K562 (cell line): ENCODE measurements at regions not wholly inside any gene's neighbourhood (a gene's known extent, or its start where the extent isn't known, plus 50 kb on each side); places are given as distances from the start of the nearest gene placed in this dataset.

Experiments
- ATAC-seq: fragments of 200-7000 bp; cut with Tn5 transposase; 3 replicates; pipeline ENCODE4 v1.9.1; 2020; ENCODE audit warnings: moderate library complexity
- BruUV-seq: library from RNA; stranded (reverse); fragments of 400-500 nt; replicated peaks from 2 replicates; lab custom pipeline; 2021; lab: Mats Ljungman, UMichigan
- CTCF ChIA-PET: fragments of 300-600 bp; formaldehyde crosslinking; extraction: SDS; loops from one replicate; lab custom pipeline; 2021; ENCODE audit warnings: low intra/inter-chr PET ratio; lab: Yijun Ruan, JAX
- POLR2A ChIA-PET: fragments of 300-600, 350-650 bp; sonication (Branson Sonifier 250); formaldehyde crosslinking; extraction: SDS; loops from one replicate; lab custom pipeline; 2021; ENCODE audit warnings: antibody characterized with exemption, inconsistent platforms; lab: Yijun Ruan, JAX
- DNase-seq, 4 experiments: peaks; one replicate each; pipeline versions ENCODE4 v3.0.0 to v3.0.0-alpha.2; 2011 to 2018; ENCODE audit warnings: low spot score in 3 of 4, mixed read lengths in 3 of 4; ENCODE audit errors: extremely low read depth in 1 of 4
- FAIRE-seq: peaks from 2 replicates; lab custom pipeline; 2011; peaks lifted over from hg19 to GRCh38; lab: Jason Lieb, UNC
- H2AFZ ChIP-seq: 2 replicates; pipeline ENCODE4 v1.6.0; 2011; ENCODE audit warnings: low read depth, low read length, control low read depth, inconsistent platforms
- H3K27ac ChIP-seq: fragments of 200-600 bp; 3 replicates; pipeline ENCODE4 v1.8.0; 2011; ENCODE audit warnings: low read depth, mild to moderate bottlenecking, control low read depth, inconsistent platforms, low read length, moderate library complexity, mixed read lengths; ENCODE audit errors: extremely low read depth
- H3K27me3 ChIP-seq, 2 experiments: fragments of 300-600 bp in 1 of 2; 2 replicates in 1 of 2; 3 replicates in 1 of 2; pipeline versions ENCODE4 v1.6.0 to v1.8.0; 2011; ENCODE audit warnings: inconsistent platforms in 2 of 2, low read length in 2 of 2, mild to moderate bottlenecking in 1 of 2, mixed read lengths in 1 of 2, moderate library complexity in 1 of 2; ENCODE audit not compliant: control insufficient read depth in 2 of 2, insufficient read depth in 2 of 2
- H3K36me3 ChIP-seq: fragments of 300-600 bp; 3 replicates; pipeline ENCODE4 v1.8.0; 2011; ENCODE audit warnings: mild to moderate bottlenecking, low read length, inconsistent platforms; ENCODE audit not compliant: control insufficient read depth, insufficient read depth
- H3K4me1 ChIP-seq, 2 experiments: fragments of 200-600 bp in 1 of 2; replicated peaks in 1 of 2; 2 replicates in 1 of 2; 3 replicates in 1 of 2; pipeline versions ENCODE4 v1.5.1 to v1.8.0; 2011; ENCODE audit warnings: inconsistent platforms in 2 of 2, low read length in 2 of 2, mild to moderate bottlenecking in 1 of 2, mixed read lengths in 1 of 2, moderate library complexity in 1 of 2; ENCODE audit not compliant: control insufficient read depth in 2 of 2, insufficient read depth in 2 of 2
- H3K4me2 ChIP-seq: 2 replicates; pipeline ENCODE4 v1.6.1; 2011; ENCODE audit warnings: low read length, control low read depth, inconsistent platforms, mixed read lengths; ENCODE audit not compliant: insufficient read depth
- H3K4me3 ChIP-seq: fragments of 200-600 bp; sonication (generic), shearing (Covaris generic); 2 replicates; pipeline ENCODE4 v1.5.1; 2016; ENCODE audit warnings: control low read depth, inconsistent platforms
- H3K79me2 ChIP-seq: fragments of 200-600 bp; 3 replicates; pipeline ENCODE4 v1.8.0; 2011; ENCODE audit warnings: low read length, inconsistent platforms; ENCODE audit not compliant: control insufficient read depth, insufficient read depth
- H3K9ac ChIP-seq, 2 experiments: 2 replicates each; pipeline versions ENCODE4 v1.6.0 to v1.6.1; 2011; ENCODE audit warnings: low read depth in 2 of 2, low read length in 2 of 2, control low read depth in 1 of 2, inconsistent platforms in 1 of 2, mild to moderate bottlenecking in 1 of 2, mixed read lengths in 1 of 2; ENCODE audit not compliant: insufficient read depth in 1 of 2
- H3K9me1 ChIP-seq: one replicate; pipeline ENCODE4 v1.6.0; 2011; ENCODE audit warnings: inconsistent platforms, mild to moderate bottlenecking, low read length, moderate library complexity; ENCODE audit not compliant: control insufficient read depth, insufficient read depth
- H3K9me3 ChIP-seq: replicated peaks from 2 replicates; pipeline ENCODE4 v1.5.1; 2011; ENCODE audit warnings: low read depth, low read length, inconsistent platforms; ENCODE audit not compliant: control insufficient read depth, insufficient read depth
- H4K20me1 ChIP-seq: replicated peaks from 2 replicates; pipeline ENCODE4 v1.6.1; 2011; ENCODE audit warnings: low read length, inconsistent platforms, mixed read lengths; ENCODE audit not compliant: control insufficient read depth, insufficient read depth
- MED1 ChIP-seq: sonication (generic); formaldehyde crosslinking; IDR thresholded peaks from 2 replicates; pipeline ENCODE4 v1.8.1; 2023; ENCODE audit warnings: missing genetic modification reagents, borderline replicate concordance
- NFYB ChIP-seq: IDR thresholded peaks from 2 replicates; pipeline ENCODE4 v1.6.1; 2011; ENCODE audit warnings: mild to moderate bottlenecking, moderate library complexity; ENCODE audit not compliant: insufficient read length; ENCODE audit errors: extremely low read depth
- U2AF1 ChIP-seq: fragments of 200-400 bp; formaldehyde crosslinking; optimal IDR thresholded peaks from 2 replicates; pipeline ENCODE3; 2017; ENCODE audit warnings: mild to moderate bottlenecking, low read depth, low read length, moderate library complexity
- U2AF2 ChIP-seq: fragments of 200-400 bp; formaldehyde crosslinking; optimal IDR thresholded peaks from 2 replicates; pipeline ENCODE3; 2017; ENCODE audit warnings: low read depth, mild to moderate bottlenecking, low read length
- USF1 ChIP-seq: sonication (generic); formaldehyde crosslinking; IDR thresholded peaks from 2 replicates; pipeline ENCODE4 v1.9.0; 2022; ENCODE audit warnings: mild to moderate bottlenecking, missing genetic modification reagents
- ZNF124 ChIP-seq: sonication (generic); formaldehyde crosslinking; IDR thresholded peaks from 2 replicates; pipeline ENCODE4 v1.8.1; 2022; ENCODE audit warnings: missing genetic modification reagents
- ZNF133 ChIP-seq: fragments of 250-450 bp; sonication (Bioruptor Pico); IDR thresholded peaks from 2 replicates; pipeline ENCODE4 v1.4.0; 2020; ENCODE audit warnings: mild to moderate bottlenecking
- ZNF217 ChIP-seq: sonication (generic); formaldehyde crosslinking; IDR thresholded peaks from 2 replicates; pipeline ENCODE4 v1.8.0; 2022; ENCODE audit warnings: mild to moderate bottlenecking, missing genetic modification reagents
- ZNF239 ChIP-seq: fragments of 250-450 bp; sonication (Bioruptor Pico); IDR thresholded peaks from 2 replicates; pipeline ENCODE4 v1.4.0; 2020; ENCODE audit warnings: mild to moderate bottlenecking
- ZNF41 ChIP-seq: fragments of 250-450 bp; sonication (Bioruptor Pico); conservative IDR thresholded peaks from 2 replicates; pipeline ENCODE4 v1.4.0; 2020; ENCODE audit warnings: mild to moderate bottlenecking
- ZNF431 ChIP-seq: sonication (generic); formaldehyde crosslinking; IDR thresholded peaks from 2 replicates; pipeline ENCODE4 v1.8.0; 2022; ENCODE audit warnings: mild to moderate bottlenecking, missing genetic modification reagents
- WGBS: fragments of 100-300 bp; shearing (Covaris generic); methylation state at CpG from one replicate; pipeline ENCODE4 v1.1.6; 2016; ENCODE audit warnings: low coverage, mixed read lengths; ENCODE audit not compliant: insufficient coverage; ENCODE audit errors: missing lambda C conversion rate; 5-methylcytosine and 5-hydroxymethylcytosine counted together
- in situ Hi-C: fragments of 300-500 bp; cut with MboI; formaldehyde crosslinking; loops from 4 replicates; pipeline ENCODE4 v1.15.0; 2018; ENCODE audit warnings: inconsistent platforms, mixed read lengths
- intact Hi-C: fragments of 100-400 bp; cut with micrococcal nuclease; formaldehyde crosslinking; loops from 2 replicates; pipeline ENCODE4 v1.14.2; 2022

- no peaks in the 10 kb centered on the region for H3K79me2 ChIP-seq
- intact Hi-C loops = no loop called here
- H3K9ac ChIP-seq = no peak overlapping the region
- no peak for FAIRE-seq
- no peaks in the 10 kb centered on the region for H4K20me1 ChIP-seq
- in situ Hi-C loops = no loop called here
- ChIA-PET POLR2A (no interaction called here), CTCF (no interaction called here)
- 8% methylated on average over 2 of the region's 2 CpGs for WGBS
- peaks cover 0 to 9% of the 10 kb centered on the region in 2 experiments; a peak in 2 of 5 replicates for H3K4me1 ChIP-seq
- TF ChIP-seq ZNF133 (CRISPR knock-in tag) = no peak
- no peak overlapping the region for H3K4me3 ChIP-seq
- H3K9me3 ChIP-seq = no peaks in the 10 kb centered on the region
- no peak overlapping the region for H3K4me2 ChIP-seq
- no peaks in the 10 kb centered on the region for H3K36me3 ChIP-seq
- DNase-seq = no peak
- no peak overlapping the region for H2AFZ ChIP-seq
- ATAC-seq = no peak
- H3K27me3 ChIP-seq = peaks cover 7% of the 10 kb centered on the region in 2 experiments; a peak in 3 of 5 replicates
- H3K27ac ChIP-seq = no peak overlapping the region
- no TSS peak for BruUV-seq
- no peaks in the 10 kb centered on the region for H3K9me1 ChIP-seq
Observed at GRCh38 chr4:127575888-127576287, 56.9 kb upstream of the INTU start.

- no peak overlapping the region for H3K9ac ChIP-seq
- DNase-seq (no peak), FAIRE-seq (no peak), ATAC-seq (no peak)
- in situ Hi-C loops (no loop called here), intact Hi-C loops (no loop called here)
- H4K20me1 ChIP-seq = no peaks in the 10 kb centered on the region
- peak overlapping the region; percentile 53; the same call in 1 of the 2 replicates for H2AFZ ChIP-seq
- H3K27ac ChIP-seq = no peak overlapping the region
- no peaks in the 10 kb centered on the region for H3K9me3 ChIP-seq
- no peak for TF ChIP-seq U2AF1
- TF ChIP-seq NFYB = no peak
- TF ChIP-seq ZNF431 (CRISPR knock-in tag) = no peak
- TF ChIP-seq ZNF217 (CRISPR knock-in tag) = no peak
- TF ChIP-seq ZNF239 (CRISPR knock-in tag) = no peak
- TF ChIP-seq MED1 = no peak
- no peak for TF ChIP-seq USF1 (CRISPR knock-in tag)
- TF ChIP-seq U2AF2 = no peak
- no peak for TF ChIP-seq ZNF124 (CRISPR knock-in tag)
- no peak for TF ChIP-seq ZNF41 (CRISPR knock-in tag)
- H3K4me1 ChIP-seq = peaks cover 0 to 9% of the 10 kb centered on the region in 2 experiments; a peak in 2 of 5 replicates
- H3K4me3 ChIP-seq = no peak overlapping the region
- no CpG with 5 or more reads among the region's 3 CpGs for WGBS
- H3K27me3 ChIP-seq = peaks cover 7 to 11% of the 10 kb centered on the region in 2 experiments; a peak in 3 of 5 replicates
- H3K4me2 ChIP-seq = no peak overlapping the region
- ChIA-PET POLR2A (interaction anchor here (1.7 kb wide), 1 partner anchor 13 kb away, joined by 4 read pairs; no protein-coding TSS in a partner anchor), CTCF (no interaction called here)
- no TSS peak for BruUV-seq
- H3K9me1 ChIP-seq = no peaks in the 10 kb centered on the region
- no peaks in the 10 kb centered on the region for H3K36me3 ChIP-seq
- H3K79me2 ChIP-seq = no peaks in the 10 kb centered on the region
Observed at GRCh38 chr4:127578491-127578890, 54.3 kb upstream of the INTU start.
